GM12873 (cell line): ENCODE measurements at regions not wholly inside any gene's neighbourhood (a gene's known extent, or its start where the extent isn't known, plus 50 kb on each side); places are given as distances from the start of the nearest gene placed in this dataset.

Experiments used
- TF ChIP-seq, protein P1 (sequence below): IDR thresholded peaks from 2 replicates; pipeline ENCODE4 v1.5.1; 2012; ENCODE audit warnings: low read depth, mild to moderate bottlenecking, moderate library complexity, low read length, control low read depth; ENCODE audit not compliant: insufficient read depth; ENCODE audit errors: missing control alignments

DNA sequence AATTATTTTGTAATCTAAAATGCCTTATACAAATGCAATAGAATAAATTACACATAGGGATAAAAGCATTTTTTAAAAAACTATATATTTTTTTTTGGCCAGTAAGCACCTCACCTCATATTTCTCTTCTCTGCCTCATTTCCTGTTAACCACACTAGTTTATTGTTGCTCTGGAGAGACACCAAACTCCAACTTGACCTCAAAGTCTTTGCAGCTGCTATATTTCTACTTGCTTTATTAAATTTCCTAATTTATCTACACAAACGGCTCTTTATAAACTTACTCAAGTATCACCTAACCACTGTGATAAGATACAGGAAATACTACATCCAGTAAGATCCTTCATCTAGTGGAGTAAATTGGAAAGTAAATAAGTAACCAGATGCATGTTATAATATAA, 622.3 kb downstream of the C12orf50 start:
- TF ChIP-seq, protein P1, sequence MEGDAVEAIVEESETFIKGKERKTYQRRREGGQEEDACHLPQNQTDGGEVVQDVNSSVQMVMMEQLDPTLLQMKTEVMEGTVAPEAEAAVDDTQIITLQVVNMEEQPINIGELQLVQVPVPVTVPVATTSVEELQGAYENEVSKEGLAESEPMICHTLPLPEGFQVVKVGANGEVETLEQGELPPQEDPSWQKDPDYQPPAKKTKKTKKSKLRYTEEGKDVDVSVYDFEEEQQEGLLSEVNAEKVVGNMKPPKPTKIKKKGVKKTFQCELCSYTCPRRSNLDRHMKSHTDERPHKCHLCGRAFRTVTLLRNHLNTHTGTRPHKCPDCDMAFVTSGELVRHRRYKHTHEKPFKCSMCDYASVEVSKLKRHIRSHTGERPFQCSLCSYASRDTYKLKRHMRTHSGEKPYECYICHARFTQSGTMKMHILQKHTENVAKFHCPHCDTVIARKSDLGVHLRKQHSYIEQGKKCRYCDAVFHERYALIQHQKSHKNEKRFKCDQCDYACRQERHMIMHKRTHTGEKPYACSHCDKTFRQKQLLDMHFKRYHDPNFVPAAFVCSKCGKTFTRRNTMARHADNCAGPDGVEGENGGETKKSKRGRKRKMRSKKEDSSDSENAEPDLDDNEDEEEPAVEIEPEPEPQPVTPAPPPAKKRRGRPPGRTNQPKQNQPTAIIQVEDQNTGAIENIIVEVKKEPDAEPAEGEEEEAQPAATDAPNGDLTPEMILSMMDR, result no peak

DNA sequence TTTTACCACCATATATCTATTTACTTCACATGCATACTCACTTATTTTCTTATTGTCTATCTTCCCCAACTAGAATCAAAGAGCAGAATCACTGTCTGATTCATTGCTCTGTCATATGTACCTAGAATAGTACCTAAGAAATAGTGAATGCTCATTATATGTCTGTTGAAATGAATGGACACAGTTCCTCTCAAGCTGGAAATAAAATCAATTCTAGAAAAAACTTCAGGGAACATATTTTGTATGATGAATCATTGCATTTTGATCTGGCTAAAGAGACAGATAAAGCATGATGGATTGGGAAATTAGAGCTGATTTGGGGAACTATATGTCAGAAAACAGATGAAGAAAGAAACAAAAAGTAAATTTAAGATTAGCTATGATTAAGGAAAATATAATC, 623.3 kb downstream of the C12orf50 start:
- TF ChIP-seq, protein P1, result no peak

DNA sequence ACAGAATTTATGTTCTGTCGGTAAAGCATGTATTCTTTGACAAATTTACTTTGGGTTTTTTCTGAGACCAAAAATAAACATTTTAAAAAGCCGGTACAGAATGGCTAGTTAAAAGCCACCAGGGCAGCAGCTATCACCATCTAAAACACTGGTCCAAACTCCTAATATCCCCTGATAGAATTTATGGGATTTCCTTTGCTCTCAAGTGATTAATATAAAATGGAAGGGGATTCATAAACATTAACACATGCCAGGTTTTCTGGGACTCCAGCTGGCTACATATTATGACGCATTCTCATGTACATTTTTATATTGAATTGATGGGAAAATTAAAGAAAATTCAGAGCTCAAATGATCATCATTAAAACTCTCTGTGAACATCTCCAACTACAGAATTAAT, 640.8 kb downstream of the C12orf50 start:
- TF ChIP-seq, protein P1, result no peak

DNA sequence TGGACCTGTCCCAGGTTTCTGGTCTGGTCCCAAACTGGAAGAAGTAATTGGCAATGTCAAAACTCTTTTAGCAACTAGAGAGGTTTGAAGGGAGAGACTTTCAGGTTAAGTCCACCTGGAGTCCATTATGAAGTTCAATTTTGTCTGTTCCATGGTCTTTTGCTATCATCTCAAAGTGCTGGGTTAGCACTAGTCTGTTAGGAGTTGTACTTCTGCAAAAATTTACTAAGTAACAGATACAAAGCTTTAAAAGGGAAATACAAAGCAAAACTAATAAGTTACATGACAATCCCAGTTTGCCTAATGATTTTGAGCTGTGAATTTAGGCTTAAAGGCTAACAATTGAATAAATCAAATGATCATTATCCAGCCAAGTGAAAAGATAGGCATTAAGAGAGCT, 643.9 kb downstream of the C12orf50 start:
- TF ChIP-seq, protein P1, result no peak

DNA sequence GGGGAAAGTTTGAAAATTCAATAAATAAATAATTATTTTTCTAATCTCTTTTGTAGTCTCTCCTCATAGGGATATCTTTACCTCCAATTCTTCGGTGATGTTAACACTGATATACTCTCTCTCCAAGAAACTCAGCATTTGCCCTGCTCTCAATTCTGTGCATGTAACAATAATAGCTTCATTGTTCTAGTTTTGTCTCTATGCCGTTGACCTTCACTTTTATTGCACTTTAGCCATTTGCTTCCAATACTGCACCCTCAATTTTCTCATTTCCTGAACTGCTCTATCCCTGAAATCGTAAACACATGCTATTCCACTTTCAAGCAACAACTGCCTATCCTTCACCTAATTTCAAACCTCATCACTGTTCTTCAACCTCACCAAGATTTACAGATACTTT, 645.0 kb downstream of the C12orf50 start:
- TF ChIP-seq, protein P1, result no peak

DNA sequence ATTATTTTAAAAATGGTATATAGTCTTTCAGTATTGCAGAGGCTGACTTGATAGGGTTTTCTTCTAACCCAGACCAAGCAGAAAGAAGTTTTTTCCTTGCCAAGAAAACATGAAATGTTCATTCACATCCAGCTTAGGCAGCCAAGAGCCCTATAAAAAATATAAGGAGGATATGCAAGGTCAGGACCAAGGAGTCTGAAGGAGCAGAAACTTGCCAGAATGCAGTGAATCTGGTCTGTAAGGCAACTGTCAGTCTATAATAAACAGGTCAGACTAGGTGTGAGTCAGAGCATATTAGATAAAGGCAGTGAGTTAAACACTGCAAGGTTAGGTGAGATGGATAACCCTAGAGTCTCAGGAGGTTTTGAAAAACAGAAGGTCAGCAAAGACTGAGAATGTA, 645.5 kb downstream of the C12orf50 start:
- TF ChIP-seq, protein P1, result no peak

DNA sequence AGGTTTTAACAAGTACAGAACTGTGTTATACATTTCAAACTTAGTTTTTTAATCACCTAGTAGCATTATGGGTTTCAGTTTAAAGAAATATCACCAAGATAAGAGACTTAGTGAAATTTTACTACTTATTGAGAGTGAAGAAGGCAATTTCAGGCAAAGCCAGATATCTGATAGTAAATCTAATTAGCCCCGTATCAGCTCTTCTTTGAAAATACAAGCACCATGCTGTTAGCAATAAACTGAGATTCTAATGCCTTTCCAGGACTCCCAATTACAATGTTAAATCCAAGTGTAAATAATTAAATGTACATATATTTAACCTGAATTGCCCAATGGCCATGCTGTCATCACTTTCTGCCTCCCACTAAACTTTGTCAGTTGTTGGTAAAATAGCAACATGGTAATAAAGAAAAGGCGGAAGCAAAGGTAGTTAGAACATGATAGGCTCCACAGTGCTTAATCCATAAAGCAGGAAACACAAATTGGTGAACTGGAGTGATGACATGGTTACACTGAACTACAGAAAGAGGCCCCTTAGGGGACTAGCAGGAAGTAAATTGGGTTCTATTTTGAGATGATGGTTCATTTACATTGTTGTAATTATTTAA, 646.1 kb downstream of the C12orf50 start:
- TF ChIP-seq, protein P1, result no peak
